Immature natural killer cell (primary cell): ENCODE measurements at regions not wholly inside any gene's neighbourhood (a gene's known extent, or its start where the extent isn't known, plus 50 kb on each side); places are given as distances from the start of the nearest gene placed in this dataset.

Source experiments
- DNase-seq, 3 donors: peaks; one replicate each; pipeline ENCODE4 v3.0.0; 2022; ENCODE audit warnings: mixed read lengths in 1 of 3
- H3K27ac Mint-ChIP-seq, 6 donors: one replicate each; pipeline ENCODE4 v1.8.0; 2020; ENCODE audit warnings: mixed read lengths in 6 of 6, mild to moderate bottlenecking in 5 of 6, inconsistent platforms in 4 of 6, moderate library complexity in 3 of 6
- H3K27me3 Mint-ChIP-seq, 3 donors: one replicate each; pipeline ENCODE4 v1.8.0; 2020 to 2021; ENCODE audit warnings: low read depth in 3 of 3, mild to moderate bottlenecking in 3 of 3, mixed read lengths in 3 of 3, moderate library complexity in 3 of 3, inconsistent platforms in 1 of 3
- H3K36me3 Mint-ChIP-seq, 3 donors: one replicate each; pipeline ENCODE4 v1.8.0; 2020; ENCODE audit warnings: mixed read lengths in 3 of 3, inconsistent platforms in 2 of 3, mild to moderate bottlenecking in 2 of 3
- H3K4me1 Mint-ChIP-seq, 2 donors: one replicate each; pipeline ENCODE4 v1.8.0; 2020; ENCODE audit warnings: inconsistent platforms in 2 of 2, mild to moderate bottlenecking in 2 of 2, mixed read lengths in 2 of 2, moderate library complexity in 1 of 2
- H3K4me3 Mint-ChIP-seq, 5 donors: one replicate each; pipeline ENCODE4 v1.8.0; 2020; ENCODE audit warnings: mild to moderate bottlenecking in 5 of 5, mixed read lengths in 5 of 5, inconsistent platforms in 3 of 5, moderate library complexity in 3 of 5
- H3K9me3 Mint-ChIP-seq, 6 donors: one replicate each; pipeline ENCODE4 v1.8.0; 2020; ENCODE audit warnings: mild to moderate bottlenecking in 6 of 6, mixed read lengths in 6 of 6, inconsistent platforms in 4 of 6, moderate library complexity in 3 of 6

GRCh38 chr6:45807311-45808041 is 208.2 kb downstream of the CLIC5 start:
- H3K4me1 Mint-ChIP-seq: peaks cover 0 to 6% of the 10 kb centered on the region in 2 donors
- no peak overlapping the region for H3K27ac Mint-ChIP-seq
- peaks cover 0 to 5% (median 2%) of the 10 kb centered on the region in 3 donors for H3K27me3 Mint-ChIP-seq
- no peaks in the 10 kb centered on the region for H3K9me3 Mint-ChIP-seq
- no peak overlapping the region for H3K4me3 Mint-ChIP-seq
- DNase-seq: no peak
- no peaks in the 10 kb centered on the region for H3K36me3 Mint-ChIP-seq

GRCh38 chr6:45806172-45806571 is 209.5 kb downstream of the CLIC5 start:
- H3K4me1 Mint-ChIP-seq: peaks cover 0 to 6% of the 10 kb centered on the region in 2 donors
- no peaks in the 10 kb centered on the region for H3K9me3 Mint-ChIP-seq
- no peak overlapping the region for H3K4me3 Mint-ChIP-seq
- DNase-seq: no peak
- H3K27ac Mint-ChIP-seq: no peak overlapping the region
- no peaks in the 10 kb centered on the region for H3K36me3 Mint-ChIP-seq
- peaks cover 0 to 5% (median 2%) of the 10 kb centered on the region in 3 donors for H3K27me3 Mint-ChIP-seq

- Mint-ChIP-seq H3K4me3 (no peak overlapping the region), H3K36me3 (no peaks in the 10 kb centered on the region), H3K27me3 (peaks cover 0 to 5% (median 2%) of the 10 kb centered on the region in 3 donors), H3K27ac (no peak overlapping the region), H3K4me1 (no peaks in the 10 kb centered on the region), H3K9me3 (no peaks in the 10 kb centered on the region)
- DNase-seq: no peak
Measured at GRCh38 chr6:45803071-45803470, 212.6 kb downstream of the CLIC5 start.

- no peaks in the 10 kb centered on the region for H3K9me3 Mint-ChIP-seq
- DNase-seq: no peak
- H3K36me3 Mint-ChIP-seq: no peaks in the 10 kb centered on the region
- peaks cover 0 to 5% (median 0%) of the 10 kb centered on the region in 3 donors for H3K27me3 Mint-ChIP-seq
- no peak overlapping the region for H3K27ac Mint-ChIP-seq
- no peaks in the 10 kb centered on the region for H3K4me1 Mint-ChIP-seq
- no peak overlapping the region for H3K4me3 Mint-ChIP-seq
Measured at GRCh38 chr6:45801471-45802289, 214.0 kb downstream of the CLIC5 start.

GRCh38 chr6:45800911-45801310 is 214.7 kb downstream of the CLIC5 start:
- Mint-ChIP-seq H3K27ac (no peak overlapping the region), H3K4me3 (no peak overlapping the region), H3K4me1 (no peaks in the 10 kb centered on the region), H3K36me3 (no peaks in the 10 kb centered on the region), H3K9me3 (no peaks in the 10 kb centered on the region), H3K27me3 (peaks cover 0 to 5% (median 0%) of the 10 kb centered on the region in 3 donors)
- DNase-seq: no peak

- Mint-ChIP-seq H3K9me3 (no peaks in the 10 kb centered on the region), H3K27me3 (peaks cover 2 to 5% (median 3%) of the 10 kb centered on the region in 3 donors), H3K4me3 (no peak overlapping the region), H3K36me3 (no peaks in the 10 kb centered on the region), H3K27ac (no peak overlapping the region), H3K4me1 (no peaks in the 10 kb centered on the region)
- no peak for DNase-seq
Measured at GRCh38 chr6:45795678-45796077, 220.0 kb downstream of the CLIC5 start.

GRCh38 chr6:45794465-45794864 is 221.2 kb downstream of the CLIC5 start:
- no peak overlapping the region for H3K27ac Mint-ChIP-seq
- H3K27me3 Mint-ChIP-seq: peaks cover 2 to 3% (median 2%) of the 10 kb centered on the region in 3 donors
- no peaks in the 10 kb centered on the region for H3K36me3 Mint-ChIP-seq
- no peak overlapping the region for H3K4me3 Mint-ChIP-seq
- H3K4me1 Mint-ChIP-seq: no peaks in the 10 kb centered on the region
- H3K9me3 Mint-ChIP-seq: no peaks in the 10 kb centered on the region
- no peak for DNase-seq

- H3K9me3 Mint-ChIP-seq: no peaks in the 10 kb centered on the region
- H3K27ac Mint-ChIP-seq: no peak overlapping the region
- DNase-seq: no peak
- no peaks in the 10 kb centered on the region for H3K36me3 Mint-ChIP-seq
- no peaks in the 10 kb centered on the region for H3K4me1 Mint-ChIP-seq
- peaks cover 0 to 3% (median 2%) of the 10 kb centered on the region in 3 donors for H3K27me3 Mint-ChIP-seq
- H3K4me3 Mint-ChIP-seq: no peak overlapping the region
Measured at GRCh38 chr6:45791211-45792168, 224.2 kb downstream of the CLIC5 start.

- H3K27me3 Mint-ChIP-seq: peaks cover 0 to 2% (median 2%) of the 10 kb centered on the region in 3 donors
- no peaks in the 10 kb centered on the region for H3K36me3 Mint-ChIP-seq
- no peak for DNase-seq
- H3K4me3 Mint-ChIP-seq: no peak overlapping the region
- H3K9me3 Mint-ChIP-seq: no peaks in the 10 kb centered on the region
- H3K27ac Mint-ChIP-seq: no peak overlapping the region
- no peaks in the 10 kb centered on the region for H3K4me1 Mint-ChIP-seq
Measured at GRCh38 chr6:45789238-45789637, 226.4 kb downstream of the CLIC5 start.

GRCh38 chr6:45787384-45787783 is 228.3 kb downstream of the CLIC5 start:
- Mint-ChIP-seq H3K4me1 (no peaks in the 10 kb centered on the region), H3K36me3 (no peaks in the 10 kb centered on the region), H3K9me3 (no peaks in the 10 kb centered on the region), H3K4me3 (no peak overlapping the region), H3K27ac (no peak overlapping the region), H3K27me3 (peaks cover 0 to 2% (median 0%) of the 10 kb centered on the region in 3 donors)
- no peak for DNase-seq

- Mint-ChIP-seq H3K27ac (no peak overlapping the region), H3K36me3 (no peaks in the 10 kb centered on the region), H3K9me3 (no peaks in the 10 kb centered on the region), H3K4me3 (no peak overlapping the region), H3K27me3 (peaks cover 0 to 3% (median 0%) of the 10 kb centered on the region in 3 donors), H3K4me1 (no peaks in the 10 kb centered on the region)
- no peak for DNase-seq
Measured at GRCh38 chr6:45786355-45786781, 229.3 kb downstream of the CLIC5 start.

- DNase-seq: no peak
- peaks cover 0 to 3% (median 0%) of the 10 kb centered on the region in 3 donors for H3K27me3 Mint-ChIP-seq
- H3K9me3 Mint-ChIP-seq: no peaks in the 10 kb centered on the region
- H3K4me3 Mint-ChIP-seq: no peak overlapping the region
- no peaks in the 10 kb centered on the region for H3K4me1 Mint-ChIP-seq
- H3K36me3 Mint-ChIP-seq: no peaks in the 10 kb centered on the region
- H3K27ac Mint-ChIP-seq: no peak overlapping the region
Measured at GRCh38 chr6:45784250-45784649, 231.4 kb downstream of the CLIC5 start.

GRCh38 chr6:45783716-45784115 is 231.9 kb downstream of the CLIC5 start:
- H3K36me3 Mint-ChIP-seq: no peaks in the 10 kb centered on the region
- no peak overlapping the region for H3K27ac Mint-ChIP-seq
- H3K4me1 Mint-ChIP-seq: no peaks in the 10 kb centered on the region
- no peaks in the 10 kb centered on the region for H3K9me3 Mint-ChIP-seq
- H3K27me3 Mint-ChIP-seq: peaks cover 0 to 3% (median 0%) of the 10 kb centered on the region in 3 donors
- DNase-seq: no peak
- H3K4me3 Mint-ChIP-seq: no peak overlapping the region
